Mesendoderm (in vitro differentiated cells): ENCODE measurements at regions not wholly inside any gene's neighbourhood (a gene's known extent, or its start where the extent isn't known, plus 50 kb on each side); places are given as distances from the start of the nearest gene placed in this dataset.

Experiments
- DNase-seq: peaks from one replicate; pipeline ENCODE4 v3.0.0; 2013
- H2AK5ac ChIP-seq: 2 replicates; pipeline ENCODE4 v1.6.1; 2013; ENCODE audit warnings: low read length, inconsistent platforms
- H2BK120ac ChIP-seq: 2 replicates; pipeline ENCODE4 v1.6.1; 2013; ENCODE audit warnings: low read depth, mild to moderate bottlenecking, low read length, moderate library complexity, mixed read lengths
- H2BK15ac ChIP-seq: replicated peaks from 2 replicates; pipeline ENCODE4 v1.6.1; 2013; ENCODE audit warnings: low read depth, mild to moderate bottlenecking, moderate library complexity
- H2BK5ac ChIP-seq: 2 replicates; pipeline ENCODE4 v1.6.1; 2013; ENCODE audit warnings: low read length, inconsistent platforms
- H3K18ac ChIP-seq: 2 replicates; pipeline ENCODE4 v1.6.1; 2013; ENCODE audit warnings: mild to moderate bottlenecking, low read length, mixed read lengths
- H3K23ac ChIP-seq: one replicate; pipeline ENCODE4 v1.6.1; 2013; ENCODE audit warnings: low read length
- H3K27ac ChIP-seq: 2 replicates; pipeline ENCODE4 v1.5.1; 2013; ENCODE audit warnings: low read depth, mild to moderate bottlenecking, inconsistent platforms, low read length, moderate library complexity
- H3K27me3 ChIP-seq: 2 replicates; pipeline ENCODE4 v1.6.1; 2013; ENCODE audit warnings: low read length, control low read depth, mild to moderate bottlenecking, inconsistent platforms; ENCODE audit not compliant: insufficient read depth, poor library complexity
- H3K36me3 ChIP-seq: 2 replicates; pipeline ENCODE4 v1.6.1; 2013; ENCODE audit warnings: low read length, inconsistent platforms; ENCODE audit not compliant: control insufficient read depth, insufficient read depth
- H3K4ac ChIP-seq: one replicate; pipeline ENCODE4 v1.6.1; 2013; ENCODE audit warnings: low read depth, mild to moderate bottlenecking, low read length, moderate library complexity
- H3K4me1 ChIP-seq: 2 replicates; pipeline ENCODE4 v1.6.1; 2013; ENCODE audit warnings: low read depth, low read length, inconsistent platforms; ENCODE audit not compliant: control insufficient read depth
- H3K4me2 ChIP-seq: 2 replicates; pipeline ENCODE4 v1.6.1; 2013; ENCODE audit warnings: low read length
- H3K4me3 ChIP-seq: 2 replicates; pipeline ENCODE4 v1.5.1; 2013; ENCODE audit warnings: mild to moderate bottlenecking, low read length
- H3K56ac ChIP-seq: one replicate; pipeline ENCODE4 v1.6.1; 2013; ENCODE audit warnings: low read length
- H3K79me1 ChIP-seq: 2 replicates; pipeline ENCODE4 v1.6.1; 2013; ENCODE audit warnings: low read length, inconsistent platforms
- H3K79me2 ChIP-seq: 2 replicates; pipeline ENCODE4 v1.6.1; 2013; ENCODE audit warnings: mild to moderate bottlenecking, low read length; ENCODE audit not compliant: control insufficient read depth, insufficient read depth
- H3K9ac ChIP-seq: 2 replicates; pipeline ENCODE4 v1.6.1; 2013; ENCODE audit warnings: low read length, inconsistent platforms
- H4K5ac ChIP-seq: one replicate; pipeline ENCODE4 v1.6.1; 2013; ENCODE audit warnings: low read length
- H4K8ac ChIP-seq: one replicate; pipeline ENCODE4 v1.6.1; 2013; ENCODE audit warnings: low read depth, mild to moderate bottlenecking, control low read depth, low read length, moderate library complexity
- WGBS: extraction: QIAGEN DNeasy Blood & Tissue Kit; methylation state at CpG from one replicate; pipeline ENCODE4 v1.1.7; 2013; ENCODE audit warnings: low lambda C conversion rate, missing lambda C conversion rate; ENCODE audit not compliant: insufficient coverage; ENCODE audit errors: extremely low coverage; 5-methylcytosine and 5-hydroxymethylcytosine counted together

DNA sequence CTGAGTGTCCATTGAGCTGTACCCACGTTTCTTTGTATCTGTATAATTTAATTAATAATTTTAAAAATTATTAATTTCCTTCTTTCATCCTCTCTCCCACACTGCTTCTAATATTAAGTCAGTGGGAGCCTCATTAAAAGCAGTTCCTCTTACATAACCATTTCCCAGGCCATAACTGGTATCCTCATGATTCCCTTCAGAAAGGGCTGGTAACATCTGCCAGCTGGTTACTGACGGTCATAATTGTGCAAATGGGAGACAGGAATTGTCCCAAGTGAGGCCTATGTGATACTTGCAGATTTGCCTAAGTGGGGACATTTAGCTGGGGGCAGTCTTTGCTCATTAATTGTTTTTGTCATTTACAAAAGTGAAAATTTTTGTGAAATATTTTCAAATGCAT is 69.0 kb upstream of the SPAG17 start:
- no peak overlapping the region for H2AK5ac ChIP-seq
- no peak overlapping the region for H3K4me2 ChIP-seq
- no CpG with 5 or more reads among the region's 2 CpGs for WGBS
- no peak overlapping the region for H2BK15ac ChIP-seq
- H3K4me1 ChIP-seq = peaks cover 5% of the 10 kb centered on the region
- no peak overlapping the region for H4K8ac ChIP-seq
- H3K23ac ChIP-seq = no peak overlapping the region
- H3K18ac ChIP-seq = no peak overlapping the region
- H2BK120ac ChIP-seq = no peak overlapping the region
- no peak overlapping the region for H4K5ac ChIP-seq
- no peak overlapping the region for H3K4me3 ChIP-seq
- no peak overlapping the region for H3K4ac ChIP-seq
- no peaks in the 10 kb centered on the region for H3K79me1 ChIP-seq
- no peaks in the 10 kb centered on the region for H3K36me3 ChIP-seq
- H3K27ac ChIP-seq = no peak overlapping the region
- no peak overlapping the region for H2BK5ac ChIP-seq
- no peak for DNase-seq
- H3K79me2 ChIP-seq = no peaks in the 10 kb centered on the region
- H3K56ac ChIP-seq = no peak overlapping the region
- H3K9ac ChIP-seq = no peak overlapping the region
- no peaks in the 10 kb centered on the region for H3K27me3 ChIP-seq

DNA sequence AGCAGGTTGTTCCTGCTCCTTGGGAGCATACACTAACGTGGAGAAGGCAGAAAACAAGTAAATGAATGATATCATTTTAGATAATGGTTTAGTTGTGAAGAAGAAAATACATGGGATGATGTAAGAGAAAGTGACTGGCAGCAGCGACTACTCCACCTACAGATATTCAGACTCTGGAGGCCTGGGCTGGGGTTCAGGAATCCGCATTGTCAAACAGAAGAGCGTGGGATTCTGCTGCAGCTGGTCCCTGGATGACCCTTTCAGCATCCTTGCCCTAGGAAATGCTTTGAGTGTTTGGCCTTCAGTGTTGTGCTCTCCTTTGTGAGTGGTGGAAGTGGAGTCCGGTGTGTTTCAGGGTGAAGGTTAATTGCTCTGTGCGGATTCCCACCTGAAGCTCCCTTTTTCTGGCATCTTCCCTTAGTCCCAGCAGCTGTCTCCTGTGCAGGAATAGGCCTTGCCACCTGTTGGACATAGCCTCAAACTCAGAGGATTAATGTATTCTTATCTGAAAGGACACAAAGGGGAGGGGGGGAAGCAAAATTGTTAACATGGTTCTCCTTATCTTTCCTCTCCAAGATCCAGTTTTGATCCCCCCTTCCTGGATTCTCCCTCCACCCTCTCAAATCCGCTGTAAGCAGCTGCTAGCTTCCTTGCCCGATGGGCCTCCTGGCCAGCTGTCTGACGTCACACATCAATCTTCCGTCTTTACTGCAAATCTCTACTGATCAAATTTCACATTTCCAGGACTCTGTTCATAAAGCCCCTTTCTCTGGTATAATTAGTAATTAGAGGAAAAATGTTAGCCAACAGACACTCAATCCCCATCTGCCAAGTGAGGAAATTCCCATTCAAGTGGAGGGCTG is 68.3 kb upstream of the SPAG17 start:
- no peak overlapping the region for H3K23ac ChIP-seq
- H4K8ac ChIP-seq = no peak overlapping the region
- H3K27ac ChIP-seq = no peak overlapping the region
- H3K79me2 ChIP-seq = no peaks in the 10 kb centered on the region
- H2BK5ac ChIP-seq = no peak overlapping the region
- no peak overlapping the region for H3K18ac ChIP-seq
- H2BK120ac ChIP-seq = no peak overlapping the region
- no peaks in the 10 kb centered on the region for H3K36me3 ChIP-seq
- no peak overlapping the region for H2AK5ac ChIP-seq
- no peak overlapping the region for H3K4ac ChIP-seq
- H3K4me1 ChIP-seq = peaks cover 5% of the 10 kb centered on the region
- no peak overlapping the region for H2BK15ac ChIP-seq
- H4K5ac ChIP-seq = no peak overlapping the region
- no peaks in the 10 kb centered on the region for H3K27me3 ChIP-seq
- H3K9ac ChIP-seq = no peak overlapping the region
- no peak for DNase-seq
- no peaks in the 10 kb centered on the region for H3K79me1 ChIP-seq
- no peak overlapping the region for H3K4me2 ChIP-seq
- no CpG with 5 or more reads among the region's 10 CpGs for WGBS
- no peak overlapping the region for H3K4me3 ChIP-seq
- no peak overlapping the region for H3K56ac ChIP-seq

DNA sequence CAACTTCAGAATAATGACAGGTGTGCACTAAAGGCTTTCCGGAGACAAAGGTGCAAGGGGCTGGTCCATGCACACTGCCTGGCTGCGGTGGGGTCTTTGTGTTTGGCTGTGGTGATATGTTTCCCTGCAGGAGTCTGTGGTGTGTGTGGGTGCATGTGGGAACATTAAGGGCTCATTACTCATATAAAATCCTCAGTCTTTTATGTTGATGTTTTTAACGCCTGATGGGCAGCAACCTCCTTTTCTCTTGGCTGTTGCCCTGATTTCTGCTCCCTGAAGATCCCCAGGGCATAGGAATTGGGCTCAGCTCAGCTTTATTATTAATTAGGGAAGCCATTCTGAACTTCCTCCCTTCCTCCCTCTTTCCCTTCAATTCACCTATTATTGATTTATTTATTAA is 67.6 kb upstream of the SPAG17 start:
- H3K4me1 ChIP-seq = peaks cover 5% of the 10 kb centered on the region
- H2BK120ac ChIP-seq = no peak overlapping the region
- H3K56ac ChIP-seq = no peak overlapping the region
- H2AK5ac ChIP-seq = no peak overlapping the region
- no peak overlapping the region for H4K8ac ChIP-seq
- no peaks in the 10 kb centered on the region for H3K27me3 ChIP-seq
- H3K4ac ChIP-seq = no peak overlapping the region
- H3K4me3 ChIP-seq = no peak overlapping the region
- no peak for DNase-seq
- no CpG with 5 or more reads among the region's 3 CpGs for WGBS
- H4K5ac ChIP-seq = no peak overlapping the region
- H3K23ac ChIP-seq = no peak overlapping the region
- no peak overlapping the region for H3K27ac ChIP-seq
- H2BK15ac ChIP-seq = no peak overlapping the region
- H3K4me2 ChIP-seq = no peak overlapping the region
- H3K18ac ChIP-seq = no peak overlapping the region
- H3K36me3 ChIP-seq = no peaks in the 10 kb centered on the region
- H3K79me1 ChIP-seq = no peaks in the 10 kb centered on the region
- H3K79me2 ChIP-seq = no peaks in the 10 kb centered on the region
- no peak overlapping the region for H3K9ac ChIP-seq
- H2BK5ac ChIP-seq = no peak overlapping the region

DNA sequence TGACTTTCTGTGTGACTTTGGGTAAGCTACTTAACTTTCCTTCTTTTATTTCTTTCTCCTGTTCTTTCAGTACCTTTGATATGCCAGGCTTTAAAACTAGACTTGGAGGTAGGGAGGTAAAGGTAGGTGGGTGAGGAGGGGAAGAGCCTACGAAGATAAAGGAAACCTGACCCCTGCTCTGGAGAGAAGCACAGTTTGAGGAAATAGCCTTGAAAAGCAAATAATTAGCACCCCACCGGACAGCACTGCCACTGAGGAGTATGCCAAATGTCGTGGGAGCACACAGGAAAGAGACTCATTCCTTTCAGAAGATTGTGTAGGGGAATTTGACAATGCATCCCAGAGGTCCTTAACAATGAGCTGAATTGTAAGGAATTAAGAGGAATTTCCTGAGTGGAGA is 65.2 kb upstream of the SPAG17 start:
- no peak overlapping the region for H3K23ac ChIP-seq
- no peaks in the 10 kb centered on the region for H3K27me3 ChIP-seq
- H3K4ac ChIP-seq = no peak overlapping the region
- no CpG with 5 or more reads among the region's 3 CpGs for WGBS
- no peak overlapping the region for H2BK120ac ChIP-seq
- H2AK5ac ChIP-seq = no peak overlapping the region
- no peak overlapping the region for H4K5ac ChIP-seq
- H3K56ac ChIP-seq = no peak overlapping the region
- H3K9ac ChIP-seq = no peak overlapping the region
- H2BK15ac ChIP-seq = peak overlapping the region; percentile 46
- no peak overlapping the region for H3K27ac ChIP-seq
- no peaks in the 10 kb centered on the region for H3K79me2 ChIP-seq
- no peak overlapping the region for H3K18ac ChIP-seq
- peaks cover 5% of the 10 kb centered on the region for H3K4me1 ChIP-seq
- no peak overlapping the region for H4K8ac ChIP-seq
- H2BK5ac ChIP-seq = no peak overlapping the region
- H3K36me3 ChIP-seq = no peaks in the 10 kb centered on the region
- no peaks in the 10 kb centered on the region for H3K79me1 ChIP-seq
- DNase-seq = peak; percentile 55
- H3K4me3 ChIP-seq = no peak overlapping the region
- no peak overlapping the region for H3K4me2 ChIP-seq

DNA sequence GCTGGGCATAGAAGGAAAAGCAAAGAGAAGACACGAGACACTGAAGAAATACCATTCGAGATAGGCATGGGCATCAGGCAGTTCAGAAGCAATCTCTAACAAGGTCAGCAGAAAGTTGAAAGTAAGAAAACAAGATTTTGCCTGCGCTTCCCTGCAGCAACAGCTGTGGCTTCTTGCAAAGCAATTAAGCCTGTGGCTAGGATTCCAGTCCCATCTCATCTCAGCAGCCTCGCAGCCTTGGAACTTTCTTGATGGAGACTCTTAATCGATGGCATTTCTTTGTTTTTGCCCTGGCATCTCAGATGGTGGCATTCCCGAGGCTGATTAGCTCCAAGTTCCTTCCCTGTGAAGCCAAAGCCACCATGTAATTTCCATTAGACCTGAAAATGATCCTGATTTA is 64.6 kb upstream of the SPAG17 start:
- H3K79me2 ChIP-seq = no peaks in the 10 kb centered on the region
- H3K27me3 ChIP-seq = no peaks in the 10 kb centered on the region
- peak overlapping the region; percentile 37 for H4K5ac ChIP-seq
- H3K18ac ChIP-seq = peak overlapping the region; percentile 89
- peak overlapping the region; percentile 39 for H2BK120ac ChIP-seq
- no peak overlapping the region for H3K4ac ChIP-seq
- H2BK15ac ChIP-seq = peak overlapping the region; percentile 46
- no peak overlapping the region for H3K4me3 ChIP-seq
- H3K23ac ChIP-seq = no peak overlapping the region
- no peaks in the 10 kb centered on the region for H3K79me1 ChIP-seq
- H3K56ac ChIP-seq = peak overlapping the region; percentile 44
- WGBS = no CpG with 5 or more reads among the region's 6 CpGs
- no peak overlapping the region for H3K27ac ChIP-seq
- no peak overlapping the region for H2AK5ac ChIP-seq
- no peaks in the 10 kb centered on the region for H3K36me3 ChIP-seq
- no peak overlapping the region for H3K4me2 ChIP-seq
- no peak overlapping the region for H3K9ac ChIP-seq
- H3K4me1 ChIP-seq = peaks cover 5% of the 10 kb centered on the region
- H2BK5ac ChIP-seq = no peak overlapping the region
- DNase-seq = no peak
- H4K8ac ChIP-seq = no peak overlapping the region

DNA sequence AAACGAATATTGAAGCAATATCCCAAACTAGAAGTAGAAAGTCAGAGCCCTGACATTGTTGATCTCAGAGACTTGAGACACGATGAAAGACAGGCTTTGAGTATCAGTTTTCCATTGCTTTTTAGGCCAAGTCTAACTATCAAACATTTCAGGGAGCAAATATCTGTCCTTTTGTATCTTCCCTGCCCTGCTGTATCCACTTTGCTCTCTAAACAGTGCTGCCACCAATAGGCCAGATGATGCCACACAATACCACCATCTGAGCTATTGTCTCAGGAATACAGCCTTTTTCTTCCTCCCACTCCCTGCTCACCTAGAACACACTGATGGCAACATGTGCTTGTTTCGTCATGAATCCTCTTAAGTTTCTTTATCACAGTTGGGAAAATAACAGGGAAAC is 62.6 kb upstream of the SPAG17 start:
- no peak overlapping the region for H3K27ac ChIP-seq
- H3K4ac ChIP-seq = no peak overlapping the region
- no peak overlapping the region for H4K8ac ChIP-seq
- no peak overlapping the region for H2AK5ac ChIP-seq
- H3K79me1 ChIP-seq = no peaks in the 10 kb centered on the region
- H3K4me2 ChIP-seq = no peak overlapping the region
- H3K4me1 ChIP-seq = peaks cover 4% of the 10 kb centered on the region
- H3K79me2 ChIP-seq = no peaks in the 10 kb centered on the region
- H3K27me3 ChIP-seq = no peaks in the 10 kb centered on the region
- no peak overlapping the region for H4K5ac ChIP-seq
- DNase-seq = peak; percentile 65
- no peak overlapping the region for H3K18ac ChIP-seq
- WGBS = no CpG with 5 or more reads among the region's 3 CpGs
- H3K9ac ChIP-seq = no peak overlapping the region
- no peak overlapping the region for H3K56ac ChIP-seq
- no peak overlapping the region for H3K4me3 ChIP-seq
- no peak overlapping the region for H2BK5ac ChIP-seq
- H3K23ac ChIP-seq = no peak overlapping the region
- no peak overlapping the region for H2BK120ac ChIP-seq
- no peak overlapping the region for H2BK15ac ChIP-seq
- no peaks in the 10 kb centered on the region for H3K36me3 ChIP-seq
